Activated B cell treated with CpG ODN at 0.5 μM for 24 hours (primary cell): ENCODE measurements at regions not wholly inside any gene's neighbourhood (a gene's known extent, or its start where the extent isn't known, plus 50 kb on each side); places are given as distances from the start of the nearest gene placed in this dataset.

Source experiments
- ATAC-seq: fragments of 200-7000 bp; cut with Tn5 transposase; one replicate; pipeline ENCODE4 v1.10.0; 2021; ENCODE audit warnings: low read depth, mild to moderate bottlenecking, moderate library complexity
- CTCF ChIA-PET: fragments of 350-600 bp; sonication (Branson Sonifier 250); formaldehyde crosslinking; loops from one replicate; lab custom pipeline; 2021; ENCODE audit warnings: antibody characterized with exemption; lab: Charles Lee
- POLR2A ChIA-PET: fragments of 350-600 bp; sonication (Branson Sonifier 250); formaldehyde crosslinking; loops from one replicate; lab custom pipeline; 2021; ENCODE audit warnings: antibody characterized with exemption; lab: Charles Lee
- DNase-seq: peaks from one replicate; pipeline ENCODE4 v3.0.0; 2022
- H3K27ac Mint-ChIP-seq: one replicate; pipeline ENCODE4 v1.8.0; 2020; ENCODE audit warnings: mixed read lengths
- H3K27me3 Mint-ChIP-seq: one replicate; pipeline ENCODE4 v1.8.0; 2021; ENCODE audit warnings: mixed read lengths
- H3K36me3 Mint-ChIP-seq: one replicate; pipeline ENCODE4 v1.8.0; 2021; ENCODE audit warnings: low read depth, mixed read lengths
- H3K4me1 Mint-ChIP-seq: one replicate; pipeline ENCODE4 v1.8.0; 2021; ENCODE audit warnings: mixed read lengths
- H3K4me3 Mint-ChIP-seq: one replicate; pipeline ENCODE4 v1.8.0; 2020; ENCODE audit warnings: mild to moderate bottlenecking, mixed read lengths
- H3K9me3 Mint-ChIP-seq: one replicate; pipeline ENCODE4 v1.8.0; 2020; ENCODE audit warnings: mixed read lengths
- intact Hi-C: fragments of 100-400 bp; cut with micrococcal nuclease; formaldehyde crosslinking; loops from one replicate; pipeline ENCODE4 v1.15.1; 2024
- TF ChIP-seq, protein P1 (sequence below): fragments of 200-600 bp; IDR thresholded peaks from one replicate; pipeline ENCODE4 v1.8.0; 2022; ENCODE audit warnings: antibody characterized with exemption, mild to moderate bottlenecking

DNA sequence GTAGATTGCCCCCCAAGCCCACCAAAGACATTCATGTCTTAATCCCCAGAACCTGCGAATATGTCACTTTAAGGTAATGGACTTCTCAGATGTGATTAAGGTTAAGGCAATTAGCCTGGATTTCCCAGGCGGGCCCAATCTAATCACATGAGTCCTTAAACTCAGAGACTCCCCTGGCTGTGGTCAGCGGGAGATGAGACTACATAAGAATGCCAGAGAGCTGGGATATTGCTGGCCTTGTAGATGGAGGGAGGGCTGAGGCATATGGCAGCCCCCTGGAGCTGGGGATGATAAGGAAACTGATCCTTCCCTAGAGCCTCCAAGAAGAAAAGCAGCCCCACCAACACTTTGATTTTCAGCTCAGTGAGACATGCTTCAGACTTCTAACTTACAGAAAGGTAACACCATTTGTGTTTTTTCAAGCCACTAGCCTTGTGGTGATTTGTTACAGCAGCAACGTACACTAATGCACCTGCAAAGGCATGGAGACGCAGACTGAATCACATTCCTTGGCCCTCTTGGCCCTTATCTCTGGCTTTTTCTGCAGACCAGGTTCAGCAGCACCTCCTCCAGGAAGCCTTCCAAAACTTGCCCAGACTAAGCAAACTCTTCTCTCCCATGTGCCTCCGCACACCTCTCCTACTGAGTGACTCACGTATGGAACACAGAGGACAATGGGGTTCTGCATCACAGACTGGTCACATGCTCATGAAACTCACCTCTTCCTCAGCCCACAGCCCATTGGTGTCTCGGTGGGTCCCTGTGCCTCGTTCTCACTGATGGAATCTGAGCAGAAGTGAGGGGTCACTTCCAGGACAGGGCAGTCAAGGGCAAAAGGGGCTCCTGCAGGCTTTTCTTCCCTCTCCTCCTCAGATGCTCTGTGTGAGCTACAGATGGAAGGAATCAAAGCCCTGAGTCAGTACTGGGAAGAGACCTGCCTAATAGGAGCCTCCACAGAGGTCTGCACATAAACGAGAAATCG lies 86.3 kb upstream of the HMGXB4 start:
- Mint-ChIP-seq H3K9me3 (no peaks in the 10 kb centered on the region), H3K36me3 (no peaks in the 10 kb centered on the region), H3K4me3 (no peak overlapping the region), H3K27me3 (peaks cover 10% of the 10 kb centered on the region), H3K4me1 (no peaks in the 10 kb centered on the region), H3K27ac (no peak overlapping the region)
- intact Hi-C loops, result no loop called here
- no peak for ATAC-seq
- ChIA-PET POLR2A (no interaction called here), CTCF (interaction anchor here (1.1 kb wide), 1 partner anchor 21 kb away, joined by 3 read pairs; no protein-coding TSS in a partner anchor)
- TF ChIP-seq, protein P1, sequence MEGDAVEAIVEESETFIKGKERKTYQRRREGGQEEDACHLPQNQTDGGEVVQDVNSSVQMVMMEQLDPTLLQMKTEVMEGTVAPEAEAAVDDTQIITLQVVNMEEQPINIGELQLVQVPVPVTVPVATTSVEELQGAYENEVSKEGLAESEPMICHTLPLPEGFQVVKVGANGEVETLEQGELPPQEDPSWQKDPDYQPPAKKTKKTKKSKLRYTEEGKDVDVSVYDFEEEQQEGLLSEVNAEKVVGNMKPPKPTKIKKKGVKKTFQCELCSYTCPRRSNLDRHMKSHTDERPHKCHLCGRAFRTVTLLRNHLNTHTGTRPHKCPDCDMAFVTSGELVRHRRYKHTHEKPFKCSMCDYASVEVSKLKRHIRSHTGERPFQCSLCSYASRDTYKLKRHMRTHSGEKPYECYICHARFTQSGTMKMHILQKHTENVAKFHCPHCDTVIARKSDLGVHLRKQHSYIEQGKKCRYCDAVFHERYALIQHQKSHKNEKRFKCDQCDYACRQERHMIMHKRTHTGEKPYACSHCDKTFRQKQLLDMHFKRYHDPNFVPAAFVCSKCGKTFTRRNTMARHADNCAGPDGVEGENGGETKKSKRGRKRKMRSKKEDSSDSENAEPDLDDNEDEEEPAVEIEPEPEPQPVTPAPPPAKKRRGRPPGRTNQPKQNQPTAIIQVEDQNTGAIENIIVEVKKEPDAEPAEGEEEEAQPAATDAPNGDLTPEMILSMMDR, result no peak
- no peak for DNase-seq

DNA sequence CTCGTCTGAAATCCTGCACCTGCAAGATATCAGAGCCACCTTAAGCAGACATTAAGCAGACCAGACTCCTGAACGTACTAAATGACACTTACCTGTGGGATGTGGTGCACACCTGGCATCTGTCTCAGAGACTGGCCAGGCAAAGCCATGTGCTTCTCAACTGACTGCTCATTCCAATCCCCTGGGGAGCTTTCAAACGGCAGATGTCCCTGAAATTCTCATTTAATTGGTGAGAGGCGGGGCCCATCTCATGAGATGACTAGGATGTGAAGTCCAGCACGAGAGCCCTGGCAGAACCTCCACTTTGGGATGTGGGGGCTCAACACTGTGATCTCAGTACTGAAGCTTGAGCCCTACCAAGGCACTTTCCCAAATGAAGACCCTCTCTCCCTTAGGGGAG lies 84.9 kb upstream of the HMGXB4 start:
- ChIA-PET POLR2A (no interaction called here), CTCF (interaction anchor here (1.1 kb wide), 1 partner anchor 22 kb away, joined by 3 read pairs; no protein-coding TSS in a partner anchor)
- intact Hi-C loops, result no loop called here
- no peak overlapping the region for H3K27ac Mint-ChIP-seq
- H3K4me3 Mint-ChIP-seq, result no peak overlapping the region
- peaks cover 18% of the 10 kb centered on the region for H3K27me3 Mint-ChIP-seq
- TF ChIP-seq, protein P1, result no peak
- no peaks in the 10 kb centered on the region for H3K4me1 Mint-ChIP-seq
- DNase-seq (no peak), ATAC-seq (no peak)
- no peaks in the 10 kb centered on the region for H3K36me3 Mint-ChIP-seq
- no peaks in the 10 kb centered on the region for H3K9me3 Mint-ChIP-seq

DNA sequence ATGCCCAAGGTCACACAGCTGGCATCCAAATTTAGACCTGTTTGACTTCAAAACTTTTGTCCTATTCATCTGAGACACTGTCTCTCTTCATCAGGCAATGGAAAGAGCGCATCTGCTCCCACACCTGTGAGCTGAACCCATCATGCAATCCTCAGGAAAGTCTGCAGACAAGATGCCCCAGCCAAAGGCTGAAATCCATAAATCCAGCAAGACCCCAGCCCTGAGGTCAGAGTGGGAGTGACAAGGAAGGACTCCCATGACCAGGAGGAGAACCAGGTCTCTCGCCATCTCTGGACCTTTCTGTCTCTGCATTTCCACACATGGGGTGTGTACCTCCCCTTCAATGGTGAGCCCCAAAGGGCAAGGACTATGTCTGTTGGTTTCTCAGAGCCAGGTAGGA lies 83.6 kb upstream of the HMGXB4 start:
- intact Hi-C loops, result no loop called here
- Mint-ChIP-seq H3K4me1 (no peaks in the 10 kb centered on the region), H3K4me3 (no peak overlapping the region), H3K27ac (no peak overlapping the region), H3K9me3 (no peaks in the 10 kb centered on the region), H3K36me3 (no peaks in the 10 kb centered on the region), H3K27me3 (peaks cover 20% of the 10 kb centered on the region)
- ChIA-PET POLR2A (no interaction called here), CTCF (no interaction called here)
- DNase-seq (no peak), ATAC-seq (no peak)
- TF ChIP-seq, protein P1, result no peak

DNA sequence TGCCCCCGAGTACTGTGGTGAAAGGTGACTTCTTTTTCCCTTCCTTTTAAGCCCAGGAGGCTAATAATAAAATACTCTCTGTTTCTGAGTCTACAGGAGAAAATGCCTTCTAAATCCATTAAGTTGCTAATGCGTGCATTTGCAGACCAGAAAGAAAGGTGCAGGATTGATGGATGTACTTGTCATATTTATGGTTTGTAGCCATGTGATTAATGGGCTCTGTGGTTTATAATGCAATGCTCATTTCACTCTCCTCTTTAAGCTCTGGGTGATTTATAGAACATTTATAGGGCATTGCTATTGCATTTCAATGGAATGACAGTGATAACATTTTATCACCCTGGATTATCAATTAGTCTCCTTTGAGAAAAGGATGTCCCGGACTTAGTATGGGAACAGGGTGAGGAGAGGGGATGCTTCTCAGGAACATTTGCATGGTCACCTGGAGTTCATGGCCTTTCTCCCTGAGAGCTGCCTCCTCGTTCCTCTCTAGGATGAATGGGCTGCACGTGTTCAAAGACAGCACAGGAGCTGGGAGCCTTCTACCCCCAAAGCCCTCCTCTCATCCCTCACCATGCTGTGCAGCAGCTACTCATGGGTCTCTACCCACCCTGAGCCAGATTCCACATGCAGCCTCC lies 82.8 kb upstream of the HMGXB4 start:
- ATAC-seq (no peak), DNase-seq (no peak)
- H3K9me3 Mint-ChIP-seq, result no peaks in the 10 kb centered on the region
- peaks cover 22% of the 10 kb centered on the region for H3K27me3 Mint-ChIP-seq
- ChIA-PET CTCF (no interaction called here), POLR2A (no interaction called here)
- TF ChIP-seq, protein P1, result no peak
- no peak overlapping the region for H3K4me3 Mint-ChIP-seq
- intact Hi-C loops, result no loop called here
- H3K4me1 Mint-ChIP-seq, result no peaks in the 10 kb centered on the region
- H3K27ac Mint-ChIP-seq, result no peak overlapping the region
- no peaks in the 10 kb centered on the region for H3K36me3 Mint-ChIP-seq

DNA sequence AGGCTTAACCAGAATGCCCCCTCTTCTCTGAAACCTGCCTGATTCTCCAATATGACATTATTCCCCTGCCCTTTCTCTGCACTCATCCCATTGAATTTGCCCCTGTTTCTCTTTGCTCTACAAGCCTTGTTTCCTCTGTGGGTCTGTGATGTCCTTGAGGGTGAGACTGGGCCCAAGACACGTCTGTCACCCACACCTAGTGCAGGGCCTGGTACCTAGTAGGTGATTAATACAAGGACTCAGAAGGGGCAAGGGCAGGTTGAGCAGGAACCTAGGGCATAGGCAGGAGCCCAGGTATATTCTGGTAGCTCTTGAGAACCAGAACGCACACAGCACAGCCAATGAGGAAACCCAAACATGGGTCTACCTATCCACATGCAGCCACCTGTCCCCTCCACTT lies 81.9 kb upstream of the HMGXB4 start:
- Mint-ChIP-seq H3K27me3 (peaks cover 25% of the 10 kb centered on the region), H3K27ac (no peak overlapping the region), H3K4me3 (no peak overlapping the region), H3K4me1 (no peaks in the 10 kb centered on the region), H3K36me3 (no peaks in the 10 kb centered on the region), H3K9me3 (no peaks in the 10 kb centered on the region)
- ATAC-seq, result no peak
- no peak for DNase-seq
- ChIA-PET POLR2A (no interaction called here), CTCF (no interaction called here)
- intact Hi-C loops, result no loop called here
- TF ChIP-seq, protein P1, result no peak
